HuH-7 (cell line): ENCODE measurements at regions not wholly inside any gene's neighbourhood (a gene's known extent, or its start where the extent isn't known, plus 50 kb on each side); places are given as distances from the start of the nearest gene placed in this dataset.
"Not testable (repeated sequence)": the region's sequence is repeated elsewhere in the genome, so short reads cannot be mapped to it uniquely, and the experiment has no call there.

Experiments used
- DNase-seq: peaks from one replicate; pipeline ENCODE4 v3.0.0; 2011; ENCODE audit warnings: low spot score

GRCh38 chr1:30151119-30151518, 572.3 kb downstream of the MATN1 start:
- DNase-seq, result no peak

DNA sequence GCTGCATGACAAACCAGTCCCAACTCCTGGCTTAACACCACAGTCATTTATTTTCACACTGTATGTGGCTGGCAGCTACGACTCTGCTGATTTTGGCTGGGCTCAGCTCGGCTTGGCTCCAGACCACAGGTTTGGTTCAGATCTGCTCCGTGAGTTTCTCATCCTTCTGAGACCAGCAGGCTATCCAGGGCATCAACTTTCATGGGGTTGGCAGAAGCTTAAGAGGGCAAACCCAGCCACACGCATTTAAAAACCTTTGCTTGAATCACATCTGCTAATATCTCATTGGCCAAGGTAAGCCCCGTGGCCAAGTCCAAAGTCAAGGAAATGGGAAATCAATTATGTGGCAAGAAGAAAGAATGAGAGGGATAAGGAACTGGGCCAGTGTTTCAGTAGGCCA, 574.2 kb downstream of the MATN1 start:
- no peak for DNase-seq

DNA sequence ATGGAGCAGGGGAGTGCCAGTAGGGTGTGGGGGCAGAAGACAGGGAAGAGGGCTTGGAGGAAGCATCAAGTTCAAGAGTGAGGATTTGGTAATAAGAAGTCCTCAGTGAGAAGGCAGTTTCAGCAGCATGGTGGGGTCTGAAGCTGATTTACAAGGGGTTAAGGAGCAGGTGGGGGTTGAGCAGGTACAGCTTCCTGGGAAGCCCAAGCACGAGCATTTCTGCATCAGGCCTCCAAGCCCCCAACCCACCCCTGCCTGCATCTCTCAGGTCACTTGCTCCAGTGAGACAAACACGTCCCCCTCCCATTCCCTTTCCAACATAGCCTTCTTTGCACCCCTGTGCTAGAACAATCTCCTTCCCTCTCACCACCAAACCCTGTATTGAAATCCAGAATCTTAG, 574.7 kb downstream of the MATN1 start:
- no peak for DNase-seq

DNA sequence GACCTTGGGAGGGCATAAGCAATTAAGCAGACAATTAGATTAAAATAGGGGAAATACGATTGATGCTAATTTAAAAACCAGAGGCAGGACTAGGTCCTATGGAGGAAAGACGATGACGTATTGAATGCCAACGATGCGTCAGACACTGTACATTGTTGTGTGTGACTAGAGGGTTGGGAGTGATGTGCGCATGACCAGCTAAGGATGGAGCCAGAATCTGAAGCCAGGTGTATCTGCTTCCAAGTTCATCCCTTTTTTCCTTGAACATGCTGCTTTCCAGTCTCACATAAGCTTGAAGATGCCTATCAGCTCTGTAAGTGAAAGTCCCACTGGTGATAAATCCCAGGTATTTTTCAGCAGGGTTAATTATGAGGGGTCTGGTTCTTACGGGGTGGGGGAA, 576.2 kb downstream of the MATN1 start:
- DNase-seq, result no peak

- DNase-seq, result no peak
Observed at GRCh38 chr1:30146448-30146847, 576.9 kb downstream of the MATN1 start.

DNA sequence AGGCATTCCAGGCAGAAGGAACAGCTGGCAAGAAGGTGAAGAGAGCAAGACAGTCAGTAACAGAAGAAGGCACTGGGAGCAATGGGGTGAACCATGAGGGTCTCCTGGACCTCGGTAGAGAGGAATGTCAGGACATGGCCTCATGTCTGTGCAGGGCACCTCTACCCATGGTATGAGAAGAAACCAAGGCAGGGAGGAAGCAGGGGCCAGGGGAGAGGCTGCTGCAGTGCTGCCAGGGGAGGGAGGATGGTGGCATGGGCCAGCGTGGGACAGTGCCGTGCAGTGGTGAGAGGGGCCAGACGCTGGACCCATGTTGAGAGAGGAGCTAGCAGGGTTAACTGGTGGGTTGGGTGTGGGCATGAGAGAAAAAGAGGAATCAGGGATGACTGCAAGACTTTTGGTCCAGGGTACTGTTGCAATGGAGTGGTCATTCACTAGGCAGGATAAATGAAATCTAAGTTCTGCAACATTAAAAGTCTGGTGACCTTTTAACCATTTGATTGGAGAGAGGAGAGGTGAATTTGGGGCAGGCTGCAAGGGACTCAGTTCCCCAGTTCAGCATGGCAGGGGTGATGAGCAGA, 577.6 kb downstream of the MATN1 start:
- DNase-seq, result no peak

DNA sequence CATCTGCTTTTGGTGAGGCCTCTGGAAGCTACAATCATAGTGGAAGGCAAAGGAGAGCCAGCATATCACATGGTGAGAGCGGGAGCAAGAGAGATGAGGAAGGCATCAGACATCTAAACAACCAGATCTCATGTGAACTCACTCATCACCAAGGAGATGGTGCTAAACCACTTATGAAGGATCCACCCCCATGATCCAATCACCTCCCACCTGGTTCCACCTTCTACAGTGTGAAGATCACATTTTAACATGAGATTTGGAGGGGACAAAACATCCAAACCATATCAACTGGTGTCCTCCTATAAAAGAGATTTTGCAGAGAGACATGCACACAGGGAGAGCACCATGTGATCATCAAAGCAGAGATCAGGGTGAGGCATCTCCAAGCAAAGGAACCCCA, 578.6 kb downstream of the MATN1 start:
- no peak for DNase-seq

GRCh38 chr1:30143517-30143916, 579.9 kb downstream of the MATN1 start:
- no peak for DNase-seq

DNA sequence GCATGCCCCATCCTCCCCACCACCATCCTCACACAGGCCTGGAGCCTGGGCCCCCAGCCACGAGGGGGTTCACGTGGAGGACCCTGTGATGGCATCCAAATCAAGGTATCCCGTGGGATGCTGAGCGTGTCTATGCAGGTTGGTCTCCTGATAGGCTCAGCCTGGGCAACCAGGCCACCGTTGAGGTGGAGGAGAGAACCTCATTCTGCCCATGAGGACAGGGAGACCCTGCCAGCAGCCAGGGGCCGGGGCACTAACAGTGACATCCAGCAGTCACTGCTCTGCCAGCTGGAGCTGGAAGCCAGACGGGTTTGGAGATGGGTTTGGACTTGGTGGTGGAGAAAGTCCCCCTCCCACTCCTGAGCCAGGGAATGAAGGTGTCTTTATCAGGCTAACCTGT, 582.8 kb downstream of the MATN1 start:
- DNase-seq, result no peak

DNA sequence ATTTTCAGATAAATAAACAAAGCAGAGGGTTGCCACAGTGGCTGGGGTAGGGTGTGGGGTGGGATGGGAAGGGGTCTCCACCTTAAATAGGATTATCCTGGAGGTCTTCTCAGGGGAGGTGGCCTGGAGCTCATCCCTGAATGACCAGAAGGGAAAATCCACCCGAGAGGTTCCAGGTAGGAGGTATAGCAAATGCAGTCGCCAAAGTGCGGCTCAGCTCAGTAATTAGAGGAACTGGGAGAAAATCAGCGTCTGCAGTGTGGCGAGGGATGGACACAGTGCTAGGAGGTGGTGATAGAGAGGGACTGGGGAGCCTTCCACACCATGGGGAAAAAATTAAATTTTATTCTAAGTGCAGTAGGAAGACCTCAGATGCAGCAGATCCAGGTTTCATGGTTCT, 584.5 kb downstream of the MATN1 start:
- DNase-seq, result no peak

DNA sequence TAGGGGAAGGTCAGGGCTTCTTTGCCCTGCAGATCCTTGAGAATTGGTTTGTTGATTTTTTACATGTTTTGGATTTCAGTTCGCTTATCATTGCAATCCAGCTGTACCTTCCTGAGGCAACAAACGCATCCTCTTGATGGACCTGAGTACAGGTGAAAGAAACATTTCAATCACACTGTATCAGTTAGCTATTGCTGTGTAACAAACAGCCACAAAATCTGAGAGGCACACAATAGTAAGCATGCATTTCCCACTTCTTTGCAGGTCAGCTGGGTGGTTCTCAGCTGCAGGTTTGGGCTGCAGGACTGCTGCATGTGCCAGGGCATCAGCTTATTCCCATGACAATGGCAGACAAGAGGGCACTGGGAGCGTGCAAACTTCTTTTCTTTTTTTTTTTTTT, 586.4 kb downstream of the MATN1 start:
- DNase-seq, result no peak

DNA sequence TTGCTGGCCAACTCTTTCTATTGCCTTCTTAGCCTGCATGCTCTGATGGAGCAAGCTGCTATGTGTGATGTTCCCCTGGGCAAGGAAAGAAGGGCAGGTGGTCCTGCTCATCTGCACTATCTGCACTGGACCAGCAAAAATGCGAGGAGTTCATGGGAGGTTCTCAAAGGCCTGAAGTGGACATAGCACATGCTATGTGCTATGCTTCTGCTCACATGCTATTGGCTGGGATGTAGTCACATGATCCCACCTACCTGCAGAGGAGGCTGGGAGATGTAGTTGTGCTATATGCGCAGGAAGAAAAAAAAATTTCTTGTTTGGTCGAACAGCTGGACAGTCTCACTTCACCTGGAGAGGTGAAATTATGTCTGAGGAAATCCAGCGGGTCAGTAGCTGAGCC, 587.7 kb downstream of the MATN1 start:
- no peak for DNase-seq

DNA sequence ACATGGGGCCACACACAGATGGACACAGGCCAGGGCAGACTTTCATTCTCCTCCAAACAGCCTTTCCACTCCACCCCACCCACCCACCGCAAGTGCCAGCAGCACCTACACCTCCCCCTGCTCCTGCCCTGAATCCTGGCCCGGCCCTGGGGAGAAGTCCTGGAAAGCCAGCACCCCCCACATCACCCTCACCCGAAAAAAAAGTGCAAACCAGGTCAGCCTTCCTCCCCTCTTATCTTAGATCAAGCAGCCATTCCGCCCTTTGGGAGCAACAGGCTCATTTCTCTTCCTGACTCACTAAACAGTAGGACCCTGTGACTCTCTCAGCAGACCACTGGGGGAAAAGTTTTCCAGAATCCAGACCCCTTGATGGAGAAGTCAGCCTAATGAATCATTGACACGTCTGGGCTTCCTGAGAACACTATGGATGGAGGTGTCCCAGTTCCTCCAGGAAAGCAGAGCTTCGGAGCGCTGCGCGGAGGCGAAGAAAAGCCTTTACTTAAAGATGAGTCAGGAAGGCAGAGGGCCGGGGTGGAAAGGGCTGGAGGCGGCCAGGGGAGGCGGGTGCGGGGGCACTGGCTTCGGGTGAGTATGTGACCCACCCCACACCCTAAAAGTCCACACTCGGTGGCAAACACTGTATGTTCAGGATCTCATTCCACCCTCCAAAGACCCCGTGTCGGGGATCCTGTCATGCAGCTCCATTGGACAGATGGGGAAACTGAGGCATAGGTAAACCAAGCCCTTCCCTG, 588.7 kb downstream of the MATN1 start:
- DNase-seq, result no peak

DNA sequence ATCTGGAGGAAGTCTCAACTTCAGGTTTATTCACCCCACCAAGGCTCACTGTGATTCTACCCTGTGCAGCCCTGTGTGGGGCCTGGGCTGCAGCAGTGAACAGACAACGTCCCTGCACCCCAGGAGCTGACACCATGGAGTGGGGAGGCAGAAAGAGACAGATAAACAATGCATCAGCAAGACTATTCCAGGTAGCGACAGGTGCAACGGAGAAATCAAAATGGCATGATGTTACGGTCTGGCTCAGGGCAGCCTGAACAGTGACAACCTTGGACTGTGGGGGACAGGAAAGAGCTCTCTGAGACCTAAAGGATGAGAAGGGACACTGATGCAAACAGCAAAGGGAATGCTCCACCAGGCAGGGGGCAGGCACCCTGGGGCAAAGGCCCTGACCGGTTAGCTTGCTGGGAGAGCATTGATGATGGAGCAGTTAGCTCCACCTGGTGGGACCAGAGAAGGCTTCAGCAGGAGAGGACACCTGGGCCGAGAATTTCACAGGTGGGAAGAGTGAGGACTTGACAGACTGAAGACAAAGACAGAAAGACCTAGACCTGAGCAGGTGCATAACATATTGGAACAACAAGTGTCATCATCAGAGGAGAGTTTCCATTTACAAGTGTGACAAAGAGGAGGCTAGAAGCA, 589.9 kb downstream of the MATN1 start:
- DNase-seq, result no peak

- no peak for DNase-seq
Observed at GRCh38 chr1:30132602-30133286, 590.6 kb downstream of the MATN1 start.

- not testable (repeated sequence) for DNase-seq
Observed at GRCh38 chr1:30130566-30130965, 592.8 kb downstream of the MATN1 start.

- DNase-seq, result no peak
Observed at GRCh38 chr1:30130099-30130498, 593.3 kb downstream of the MATN1 start.

GRCh38 chr1:30129421-30130055, 593.8 kb downstream of the MATN1 start:
- DNase-seq, result no peak

- DNase-seq, result no peak
Observed at GRCh38 chr1:30129001-30129408, 594.4 kb downstream of the MATN1 start.

- no peak for DNase-seq
Observed at GRCh38 chr1:30126848-30127247, 596.5 kb downstream of the MATN1 start.

DNA sequence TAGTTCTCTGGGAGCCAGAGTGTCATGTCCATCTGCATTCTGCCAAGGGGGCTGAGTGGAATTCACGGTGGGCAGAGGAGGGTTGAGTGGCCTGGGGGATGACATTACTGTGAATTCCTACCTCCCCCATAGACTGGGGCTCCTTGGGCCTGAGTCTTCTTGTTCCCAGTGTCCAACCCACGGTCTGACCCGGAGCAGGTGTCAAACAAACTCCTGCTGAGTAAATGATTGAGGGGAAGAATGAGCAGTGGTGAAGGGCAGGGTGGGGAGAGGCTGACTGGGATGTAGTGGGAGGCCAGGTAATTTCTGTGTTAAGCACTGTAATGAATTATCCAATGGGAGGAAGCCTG, 597.6 kb downstream of the MATN1 start:
- no peak for DNase-seq

GRCh38 chr1:30125021-30125820, 598.2 kb downstream of the MATN1 start:
- DNase-seq, result no peak
